ENCODE measurements at regions not wholly inside any gene's neighbourhood (a gene's known extent, or its start where the extent isn't known, plus 50 kb on each side); places are given as distances from the start of the nearest gene placed in this dataset.
"Not testable (repeated sequence)": the region's sequence is repeated elsewhere in the genome, so short reads cannot be mapped to it uniquely, and the experiment has no call there.

DNA sequence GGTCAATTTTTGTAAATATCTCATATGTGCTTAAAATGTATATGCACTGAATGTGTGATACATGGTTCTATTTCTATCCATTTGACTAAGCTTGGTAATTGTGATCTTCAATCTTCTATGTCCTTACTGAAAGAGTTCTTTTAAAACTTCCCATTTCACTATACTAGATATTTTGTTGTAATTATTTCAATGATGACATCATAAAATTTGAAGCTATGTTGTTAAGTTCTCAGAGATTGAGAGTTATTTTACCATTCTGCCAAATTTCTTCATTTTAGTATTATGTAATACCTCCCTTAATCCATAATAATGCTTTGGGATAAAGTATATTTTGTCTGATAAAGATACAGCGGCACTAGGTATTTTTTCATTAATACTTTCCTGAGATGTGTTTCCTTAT lies 1307.3 kb downstream of the RPA4 start:
- Histone ChIP-seq H3K4me1 (ENCODE audit: low read depth) (no peaks in the 10 kb centered on the region), H3K36me3 (ENCODE audit: low read depth) (no peaks in the 10 kb centered on the region), H3K4me3 (no peak overlapping the region), H3K9me3 (no peaks in the 10 kb centered on the region)
- ATAC-seq (no peak), DNase-seq (no peak)
- TF ChIP-seq, protein P1, sequence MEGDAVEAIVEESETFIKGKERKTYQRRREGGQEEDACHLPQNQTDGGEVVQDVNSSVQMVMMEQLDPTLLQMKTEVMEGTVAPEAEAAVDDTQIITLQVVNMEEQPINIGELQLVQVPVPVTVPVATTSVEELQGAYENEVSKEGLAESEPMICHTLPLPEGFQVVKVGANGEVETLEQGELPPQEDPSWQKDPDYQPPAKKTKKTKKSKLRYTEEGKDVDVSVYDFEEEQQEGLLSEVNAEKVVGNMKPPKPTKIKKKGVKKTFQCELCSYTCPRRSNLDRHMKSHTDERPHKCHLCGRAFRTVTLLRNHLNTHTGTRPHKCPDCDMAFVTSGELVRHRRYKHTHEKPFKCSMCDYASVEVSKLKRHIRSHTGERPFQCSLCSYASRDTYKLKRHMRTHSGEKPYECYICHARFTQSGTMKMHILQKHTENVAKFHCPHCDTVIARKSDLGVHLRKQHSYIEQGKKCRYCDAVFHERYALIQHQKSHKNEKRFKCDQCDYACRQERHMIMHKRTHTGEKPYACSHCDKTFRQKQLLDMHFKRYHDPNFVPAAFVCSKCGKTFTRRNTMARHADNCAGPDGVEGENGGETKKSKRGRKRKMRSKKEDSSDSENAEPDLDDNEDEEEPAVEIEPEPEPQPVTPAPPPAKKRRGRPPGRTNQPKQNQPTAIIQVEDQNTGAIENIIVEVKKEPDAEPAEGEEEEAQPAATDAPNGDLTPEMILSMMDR (IDR thresholded peaks at IDR 0.05), result no peak
- intact Hi-C loops (cut with DNase I, micrococcal nuclease), result no loop called here

DNA sequence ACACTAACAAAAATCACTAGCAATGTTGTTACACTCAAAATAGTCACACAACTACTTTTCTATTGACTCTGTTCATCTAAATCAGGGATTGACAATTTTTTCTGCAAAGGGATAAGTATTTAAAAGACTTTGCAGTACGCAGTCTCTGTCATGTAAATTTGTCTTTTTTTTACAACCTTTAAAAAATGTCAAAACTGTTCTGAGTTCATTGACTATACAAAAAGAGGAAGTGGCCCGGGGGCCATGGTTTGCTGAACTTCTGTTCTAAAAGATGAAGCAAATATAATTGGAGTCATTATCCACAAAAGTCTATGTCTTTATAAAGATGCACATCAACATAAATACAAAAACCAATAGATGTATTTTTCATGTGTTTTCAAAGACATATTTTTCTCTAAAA lies 1310.3 kb downstream of the RPA4 start:
- Histone ChIP-seq H3K4me1 (ENCODE audit: low read depth) (no peaks in the 10 kb centered on the region), H3K9me3 (no peaks in the 10 kb centered on the region), H3K36me3 (ENCODE audit: low read depth) (no peaks in the 10 kb centered on the region), H3K4me3 (no peak overlapping the region)
- TF ChIP-seq, protein P1 (IDR thresholded peaks at IDR 0.05), result no peak
- ATAC-seq, result no peak
- DNase-seq, result no peak
- intact Hi-C loops (cut with DNase I, micrococcal nuclease), result no loop called here

DNA sequence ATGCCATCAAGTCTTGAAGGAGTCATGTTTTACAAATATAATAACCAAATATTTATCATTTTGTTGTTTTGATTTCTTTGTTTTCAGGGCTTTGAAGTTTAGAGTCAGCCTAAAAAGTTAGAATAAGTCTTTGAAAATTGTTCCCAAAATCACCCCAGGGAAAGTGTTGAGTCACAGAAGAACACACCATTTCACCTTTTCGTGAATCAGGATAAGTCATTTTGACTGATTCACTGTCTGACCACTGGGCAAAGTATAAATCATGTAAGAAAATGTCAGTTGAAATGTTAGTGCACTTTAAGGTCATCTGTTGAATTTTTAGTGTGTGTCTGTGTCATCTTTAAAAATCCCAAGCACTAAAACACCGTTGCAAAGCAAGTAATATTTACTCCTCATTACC lies 1320.1 kb downstream of the RPA4 start:
- H3K4me3 ChIP-seq, result no peak overlapping the region
- no peak for DNase-seq
- no peak for ATAC-seq
- no peaks in the 10 kb centered on the region for H3K36me3 ChIP-seq (ENCODE audit: low read depth)
- H3K9me3 ChIP-seq, result no peaks in the 10 kb centered on the region
- H3K4me1 ChIP-seq (ENCODE audit: low read depth), result no peaks in the 10 kb centered on the region
- TF ChIP-seq, protein P1 (IDR thresholded peaks at IDR 0.05), result no peak
- intact Hi-C loops (cut with DNase I, micrococcal nuclease), result no loop called here

DNA sequence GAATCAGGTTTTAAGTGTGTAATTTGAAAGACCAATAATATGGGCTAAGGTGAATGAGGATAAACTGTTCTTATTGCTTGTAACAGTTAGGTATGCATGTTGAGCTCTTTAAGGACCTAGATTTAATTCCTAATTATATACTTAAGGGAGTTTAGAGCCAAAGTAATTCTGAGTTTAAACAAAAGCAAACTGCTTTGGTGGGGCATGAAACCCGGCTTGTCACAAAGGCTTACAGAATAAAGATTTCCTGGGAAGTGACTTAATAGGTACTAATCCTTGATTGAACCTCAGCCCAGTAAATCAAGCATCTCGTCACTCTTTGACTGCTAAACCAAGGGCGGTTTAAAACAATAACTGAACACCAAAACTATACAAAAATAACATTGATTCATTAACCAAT lies 1324.2 kb downstream of the RPA4 start:
- Histone ChIP-seq H3K4me1 (ENCODE audit: low read depth) (no peaks in the 10 kb centered on the region), H3K9me3 (no peaks in the 10 kb centered on the region), H3K4me3 (no peak overlapping the region), H3K36me3 (ENCODE audit: low read depth) (no peaks in the 10 kb centered on the region)
- TF ChIP-seq, protein P1 (IDR thresholded peaks at IDR 0.05), result no peak
- DNase-seq, result no peak
- no peak for ATAC-seq
- intact Hi-C loops (cut with DNase I, micrococcal nuclease), result no loop called here

DNA sequence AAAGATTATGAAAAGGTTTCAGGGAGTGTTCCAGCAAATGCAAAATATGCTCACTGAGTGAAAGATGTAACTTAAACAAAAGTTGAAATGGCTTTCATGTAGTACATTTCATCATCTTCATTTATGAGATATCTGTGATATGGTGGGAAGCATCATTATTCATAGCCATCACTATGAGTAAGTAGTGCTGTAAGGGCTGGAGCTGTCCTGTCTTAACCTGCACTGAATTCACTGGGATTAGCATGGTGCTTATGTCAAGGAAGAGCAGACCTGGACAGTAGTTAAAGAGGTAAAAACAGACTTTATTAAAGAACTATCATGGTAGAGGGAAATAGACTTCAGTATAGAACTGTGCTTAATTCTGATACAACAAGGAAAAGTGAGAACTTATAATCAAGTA lies 1347.3 kb downstream of the RPA4 start:
- ATAC-seq, result no peak
- no peaks in the 10 kb centered on the region for H3K36me3 ChIP-seq (ENCODE audit: low read depth)
- no peaks in the 10 kb centered on the region for H3K4me1 ChIP-seq (ENCODE audit: low read depth)
- DNase-seq, result no peak
- no peak overlapping the region for H3K4me3 ChIP-seq
- intact Hi-C loops (cut with DNase I, micrococcal nuclease), result no loop called here
- H3K9me3 ChIP-seq, result no peaks in the 10 kb centered on the region
- TF ChIP-seq, protein P1 (IDR thresholded peaks at IDR 0.05), result no peak

DNA sequence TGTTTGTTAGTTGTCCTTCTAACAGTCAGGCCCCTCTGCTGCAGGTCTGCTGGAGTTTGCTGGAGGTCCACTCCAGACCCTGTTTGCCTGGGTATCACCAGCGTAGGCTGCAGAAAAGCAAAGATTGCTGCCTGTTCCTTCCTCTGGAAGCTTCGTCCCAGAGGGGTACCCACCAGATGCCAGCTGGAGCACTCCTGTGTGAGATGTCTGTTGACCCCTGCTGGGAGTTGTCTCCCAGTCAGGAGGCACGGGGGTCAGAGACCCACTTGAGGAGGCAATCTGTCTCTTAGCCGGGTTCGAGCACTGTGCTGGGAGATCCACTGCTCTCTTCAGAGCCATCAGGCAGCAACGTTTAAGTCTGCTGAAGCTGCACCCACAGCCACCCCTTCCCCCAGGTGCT lies 1356.4 kb downstream of the RPA4 start:
- ATAC-seq; DNase-seq; H3K4me1 ChIP-seq (ENCODE audit: low read depth); H3K9me3 ChIP-seq; intact Hi-C loops (cut with DNase I, micrococcal nuclease); H3K36me3 ChIP-seq (ENCODE audit: low read depth); H3K4me3 ChIP-seq: not testable (repeated sequence)
